ENCODE measurements at regions not wholly inside any gene's neighbourhood (a gene's known extent, or its start where the extent isn't known, plus 50 kb on each side); places are given as distances from the start of the nearest gene placed in this dataset.

DNA sequence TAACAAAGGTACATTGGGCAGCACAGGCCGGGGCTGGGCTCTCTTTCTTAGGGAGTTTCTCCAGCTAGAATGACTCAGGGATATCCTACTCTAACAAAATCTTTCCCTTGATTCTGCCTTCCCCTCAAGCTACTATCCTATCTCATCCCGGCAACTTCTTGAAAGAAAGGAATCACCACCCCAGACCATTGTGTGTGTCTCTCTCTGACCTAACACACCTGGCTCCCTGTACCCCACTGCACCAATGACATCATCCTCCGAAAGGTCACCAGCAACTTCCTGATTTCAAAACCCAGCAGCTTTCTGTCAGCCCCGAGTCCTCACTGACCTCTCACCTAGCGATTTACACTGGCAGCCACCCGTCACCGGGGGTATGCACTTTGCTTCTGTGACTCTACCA is 72.1 kb upstream of the MAP4K4 start:
- Histone ChIP-seq H3K27ac (ENCODE audit: insufficient read depth, low read length) (no peak overlapping the region), H3K4me3 (replicated peaks in 1 of 4; ENCODE audit: control extremely low read depth in 1 of 4, insufficient read depth in 1 of 4, low read depth in 3 of 4, low read length in 4 of 4) (no peak overlapping the region), H3K36me3 (ENCODE audit: control insufficient read depth, insufficient read depth, low read length) (no peaks in the 10 kb centered on the region), H4K20me1 (ENCODE audit: control insufficient read depth, extremely low read depth, insufficient read depth, low read length) (no peaks in the 10 kb centered on the region), H3K9ac (ENCODE audit: insufficient read depth, low read length) (no peak overlapping the region), H3K79me2 (ENCODE audit: control insufficient read depth, insufficient read depth, low read length) (no peaks in the 10 kb centered on the region), H3K27me3 (ENCODE audit: control insufficient read depth, insufficient read depth, low read length) (no peaks in the 10 kb centered on the region), H3K4me2 (ENCODE audit: extremely low read depth, insufficient read depth, low read length) (no peak overlapping the region), H3K9me3 (ENCODE audit: control insufficient read depth, insufficient read depth, low read depth, low read length) (no peaks in the 10 kb centered on the region), H3K4me1 (ENCODE audit: control insufficient read depth, extremely low read depth, insufficient read depth, low read length) (no peaks in the 10 kb centered on the region), H2AFZ (ENCODE audit: low read length) (no peak overlapping the region)
- no peak for TF ChIP-seq EZH2 (IDR thresholded peaks at IDR 0.05; ENCODE audit: low read length, missing control alignments)
- TF ChIP-seq, protein P1, sequence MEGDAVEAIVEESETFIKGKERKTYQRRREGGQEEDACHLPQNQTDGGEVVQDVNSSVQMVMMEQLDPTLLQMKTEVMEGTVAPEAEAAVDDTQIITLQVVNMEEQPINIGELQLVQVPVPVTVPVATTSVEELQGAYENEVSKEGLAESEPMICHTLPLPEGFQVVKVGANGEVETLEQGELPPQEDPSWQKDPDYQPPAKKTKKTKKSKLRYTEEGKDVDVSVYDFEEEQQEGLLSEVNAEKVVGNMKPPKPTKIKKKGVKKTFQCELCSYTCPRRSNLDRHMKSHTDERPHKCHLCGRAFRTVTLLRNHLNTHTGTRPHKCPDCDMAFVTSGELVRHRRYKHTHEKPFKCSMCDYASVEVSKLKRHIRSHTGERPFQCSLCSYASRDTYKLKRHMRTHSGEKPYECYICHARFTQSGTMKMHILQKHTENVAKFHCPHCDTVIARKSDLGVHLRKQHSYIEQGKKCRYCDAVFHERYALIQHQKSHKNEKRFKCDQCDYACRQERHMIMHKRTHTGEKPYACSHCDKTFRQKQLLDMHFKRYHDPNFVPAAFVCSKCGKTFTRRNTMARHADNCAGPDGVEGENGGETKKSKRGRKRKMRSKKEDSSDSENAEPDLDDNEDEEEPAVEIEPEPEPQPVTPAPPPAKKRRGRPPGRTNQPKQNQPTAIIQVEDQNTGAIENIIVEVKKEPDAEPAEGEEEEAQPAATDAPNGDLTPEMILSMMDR (conservative IDR thresholded peaks at IDR 0.05 in 1 of 2, IDR thresholded peaks at IDR 0.05 in 1 of 2; ENCODE audit: low read depth in 1 of 2, low read length in 2 of 2), result no peak
- no peak for DNase-seq (ENCODE audit: low read depth in 2 of 2)

DNA sequence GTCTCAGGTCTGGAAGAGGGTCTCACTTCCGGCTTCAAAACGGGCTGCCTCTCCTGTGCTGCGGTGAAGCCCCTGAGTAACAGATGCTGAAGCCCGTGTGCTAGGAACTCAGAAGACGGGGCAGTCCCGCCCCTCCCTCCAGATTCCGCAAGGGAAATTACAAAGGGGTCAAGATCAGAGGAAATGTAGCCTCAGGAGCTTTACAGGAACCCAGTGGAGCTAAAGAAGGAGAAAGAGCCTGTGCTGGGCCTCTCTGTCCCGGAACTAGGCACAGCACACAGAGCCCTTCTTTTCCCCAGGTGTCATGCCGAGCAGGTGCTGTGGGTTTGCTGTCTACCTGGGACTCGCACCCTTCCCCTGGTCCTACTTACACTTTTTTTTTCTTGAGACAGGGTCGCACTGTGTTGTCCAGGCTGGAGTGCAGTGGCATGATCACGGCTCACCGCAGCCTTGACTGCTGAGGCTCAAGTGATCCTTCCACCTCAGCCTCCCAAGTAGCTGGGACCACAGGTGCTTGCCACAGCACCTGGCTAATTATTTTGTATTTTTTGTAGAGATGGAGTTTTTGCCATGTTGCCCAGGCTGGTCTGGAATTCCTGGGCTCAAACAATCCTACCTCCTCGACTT is 72.7 kb upstream of the MAP4K4 start:
- no peaks in the 10 kb centered on the region for H3K27me3 ChIP-seq (ENCODE audit: control insufficient read depth, insufficient read depth, low read length)
- no peak overlapping the region for H2AFZ ChIP-seq (ENCODE audit: low read length)
- H3K9ac ChIP-seq (ENCODE audit: insufficient read depth, low read length), result no peak overlapping the region

DNA sequence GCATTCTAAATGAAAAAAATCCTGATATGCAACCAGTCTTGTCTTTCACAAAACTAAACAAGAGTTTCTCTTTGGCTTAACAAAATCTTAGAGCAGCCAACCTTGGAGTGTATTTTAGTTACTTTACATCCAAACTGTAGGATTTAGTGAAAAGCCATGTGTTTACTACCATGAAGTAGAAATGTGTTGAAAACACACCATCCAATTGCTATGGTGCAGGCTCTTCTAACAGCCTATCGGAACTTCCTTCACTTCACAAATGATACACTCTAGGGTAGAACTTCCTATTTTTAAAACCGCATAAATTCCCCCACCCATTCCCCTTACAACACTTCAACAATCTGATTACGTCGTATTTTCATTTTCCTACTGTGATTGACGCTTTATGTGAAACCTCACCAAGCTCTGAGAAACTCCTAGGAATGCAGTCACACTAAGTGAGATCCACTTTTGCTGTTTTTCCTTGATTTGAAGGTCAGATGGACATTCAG is 74.4 kb upstream of the MAP4K4 start:
- Histone ChIP-seq H3K36me3 (ENCODE audit: control insufficient read depth, insufficient read depth, low read length) (no peaks in the 10 kb centered on the region), H3K27me3 (ENCODE audit: control insufficient read depth, insufficient read depth, low read length) (no peaks in the 10 kb centered on the region), H3K4me1 (ENCODE audit: control insufficient read depth, extremely low read depth, insufficient read depth, low read length) (peaks cover 3% of the 10 kb centered on the region), H2AFZ (ENCODE audit: low read length) (no peak overlapping the region), H3K79me2 (ENCODE audit: control insufficient read depth, insufficient read depth, low read length) (no peaks in the 10 kb centered on the region), H4K20me1 (ENCODE audit: control insufficient read depth, extremely low read depth, insufficient read depth, low read length) (no peaks in the 10 kb centered on the region), H3K4me3 (replicated peaks in 1 of 4; ENCODE audit: control extremely low read depth in 1 of 4, insufficient read depth in 1 of 4, low read depth in 3 of 4, low read length in 4 of 4) (no peak overlapping the region), H3K9ac (ENCODE audit: insufficient read depth, low read length) (no peak overlapping the region), H3K27ac (ENCODE audit: insufficient read depth, low read length) (no peak overlapping the region), H3K9me3 (ENCODE audit: control insufficient read depth, insufficient read depth, low read depth, low read length) (no peaks in the 10 kb centered on the region), H3K4me2 (ENCODE audit: extremely low read depth, insufficient read depth, low read length) (no peak overlapping the region)
- TF ChIP-seq, protein P1 (conservative IDR thresholded peaks at IDR 0.05 in 1 of 2, IDR thresholded peaks at IDR 0.05 in 1 of 2; ENCODE audit: low read depth in 1 of 2, low read length in 2 of 2), result no peak
- no peak for TF ChIP-seq EZH2 (IDR thresholded peaks at IDR 0.05; ENCODE audit: low read length, missing control alignments)
- DNase-seq (ENCODE audit: low read depth in 2 of 2), result no peak

More for the DNA sequence above, 72.7 kb upstream of the MAP4K4 start:
- TF ChIP-seq, protein P1 (conservative IDR thresholded peaks at IDR 0.05 in 1 of 2, IDR thresholded peaks at IDR 0.05 in 1 of 2; ENCODE audit: low read depth in 1 of 2, low read length in 2 of 2), result no peak
- TF ChIP-seq EZH2 (IDR thresholded peaks at IDR 0.05; ENCODE audit: low read length, missing control alignments), result no peak
- Histone ChIP-seq H4K20me1 (ENCODE audit: control insufficient read depth, extremely low read depth, insufficient read depth, low read length) (no peaks in the 10 kb centered on the region), H3K9me3 (ENCODE audit: control insufficient read depth, insufficient read depth, low read depth, low read length) (no peaks in the 10 kb centered on the region), H3K4me2 (ENCODE audit: extremely low read depth, insufficient read depth, low read length) (no peak overlapping the region), H3K4me3 (replicated peaks in 1 of 4; ENCODE audit: control extremely low read depth in 1 of 4, insufficient read depth in 1 of 4, low read depth in 3 of 4, low read length in 4 of 4) (no peak overlapping the region), H3K4me1 (ENCODE audit: control insufficient read depth, extremely low read depth, insufficient read depth, low read length) (no peaks in the 10 kb centered on the region), H3K36me3 (ENCODE audit: control insufficient read depth, insufficient read depth, low read length) (no peaks in the 10 kb centered on the region), H3K27ac (ENCODE audit: insufficient read depth, low read length) (no peak overlapping the region), H3K79me2 (ENCODE audit: control insufficient read depth, insufficient read depth, low read length) (no peaks in the 10 kb centered on the region)
- DNase-seq (ENCODE audit: low read depth in 2 of 2), result no peak

All from fibroblast of lung (primary cell).